PC-3 (cell line): ENCODE measurements at regions not wholly inside any gene's neighbourhood (a gene's known extent, or its start where the extent isn't known, plus 50 kb on each side); places are given as distances from the start of the nearest gene placed in this dataset.

ENCODE experiments used
- ATAC-seq: fragments of 200-7000 bp; cut with Tn5 transposase; 2 replicates; pipeline ENCODE4 v1.9.1; 2020; ENCODE audit warnings: mild to moderate bottlenecking, moderate library complexity
- BruUV-seq: library from RNA; stranded (reverse); fragments of 400-500 nt; replicated peaks from 2 replicates; lab custom pipeline; 2021; lab: Mats Ljungman, UMichigan
- CTCF ChIA-PET: fragments of 300-600 bp; sonication (Branson Sonifier 250); formaldehyde crosslinking; loops from one replicate; lab custom pipeline; 2022; ENCODE audit warnings: antibody characterized with exemption; lab: Charles Lee
- POLR2A ChIA-PET: fragments of 300-600 bp; sonication (Branson Sonifier 250); formaldehyde crosslinking; loops from one replicate; lab custom pipeline; 2022; ENCODE audit warnings: antibody characterized with exemption; ENCODE audit not compliant: unreplicated experiment; lab: Charles Lee
- DNase-seq: peaks from one replicate; pipeline ENCODE4 v3.0.0-alpha.2; 2015
- H2AFZ ChIP-seq: fragments of 300-600 bp; sonication (generic); 2 replicates; pipeline ENCODE4 v1.6.0; 2016; ENCODE audit warnings: antibody characterized with exemption, low read length
- H3F3A ChIP-seq: fragments of 300-600 bp; sonication (generic); one replicate; pipeline ENCODE4 v1.6.0; 2017; ENCODE audit warnings: antibody characterized with exemption, low read length, control low read depth, mild to moderate bottlenecking; ENCODE audit not compliant: unreplicated experiment
- H3K27ac ChIP-seq: fragments of 300-600 bp; sonication (generic); 2 replicates; pipeline ENCODE4 v1.5.1; 2016; ENCODE audit warnings: mild to moderate bottlenecking, low read length
- H3K27me3 ChIP-seq: fragments of 300-600 bp; sonication (generic); 2 replicates; pipeline ENCODE4 v1.6.1; 2016; ENCODE audit warnings: low read length, mixed read lengths
- H3K36me3 ChIP-seq: fragments of 300-600 bp; sonication (generic); 2 replicates; pipeline ENCODE4 v1.6.1; 2016; ENCODE audit warnings: low read depth, mixed run types, low read length, mixed read lengths
- H3K4me1 ChIP-seq: fragments of 300-600 bp; sonication (generic); 2 replicates; pipeline ENCODE4 v1.5.1; 2016; ENCODE audit warnings: low read length; ENCODE audit not compliant: insufficient read depth
- H3K4me2 ChIP-seq: fragments of 300-600 bp; sonication (generic); 2 replicates; pipeline ENCODE4 v1.6.0; 2016; ENCODE audit warnings: low read length
- H3K4me3 ChIP-seq: fragments of 300-600 bp; sonication (generic); 2 replicates; pipeline ENCODE4 v1.5.1; 2016; ENCODE audit warnings: mild to moderate bottlenecking, low read length, mixed read lengths
- H3K79me2 ChIP-seq: fragments of 300-600 bp; sonication (generic); 2 replicates; pipeline ENCODE4 v1.6.1; 2017; ENCODE audit warnings: low read length, mixed read lengths
- H3K9ac ChIP-seq: fragments of 300-600 bp; sonication (generic); 2 replicates; pipeline ENCODE4 v1.6.0; 2016; ENCODE audit warnings: mild to moderate bottlenecking, low read length
- H3K9me2 ChIP-seq: fragments of 300-600 bp; sonication (generic); replicated peaks from 2 replicates; pipeline ENCODE4 v1.6.1; 2016; ENCODE audit warnings: mixed run types, low read length, mixed read lengths
- H3K9me3 ChIP-seq: fragments of 300-600 bp; sonication (generic); 2 replicates; pipeline ENCODE4 v1.6.1; 2016; ENCODE audit warnings: low read length, mixed read lengths
- H4K20me1 ChIP-seq: fragments of 300-600 bp; sonication (generic); 2 replicates; pipeline ENCODE4 v1.6.1; 2016; ENCODE audit warnings: low read length, mixed read lengths
- CTCF ChIP-seq: fragments of 300-600 bp; sonication (generic); conservative IDR thresholded peaks from 2 replicates; pipeline ENCODE4 v1.5.1; 2017; ENCODE audit warnings: antibody characterized with exemption, low read depth, mild to moderate bottlenecking, low read length
- EZH2 ChIP-seq: fragments of 300-600 bp; sonication (generic); IDR thresholded peaks from one replicate; pipeline ENCODE4 v1.6.1; 2017; ENCODE audit warnings: antibody characterized with exemption, mild to moderate bottlenecking, low read length; ENCODE audit not compliant: unreplicated experiment
- EZH2phosphoT487 ChIP-seq: fragments of 300-600 bp; sonication (generic); IDR thresholded peaks from 2 replicates; pipeline ENCODE4 v1.6.1; 2018; ENCODE audit warnings: mild to moderate bottlenecking, antibody characterized with exemption, low read length, borderline replicate concordance
- intact Hi-C: fragments of 100-400 bp; cut with micrococcal nuclease; formaldehyde crosslinking; loops from 2 replicates; pipeline ENCODE4 v1.9.0; 2023

DNA sequence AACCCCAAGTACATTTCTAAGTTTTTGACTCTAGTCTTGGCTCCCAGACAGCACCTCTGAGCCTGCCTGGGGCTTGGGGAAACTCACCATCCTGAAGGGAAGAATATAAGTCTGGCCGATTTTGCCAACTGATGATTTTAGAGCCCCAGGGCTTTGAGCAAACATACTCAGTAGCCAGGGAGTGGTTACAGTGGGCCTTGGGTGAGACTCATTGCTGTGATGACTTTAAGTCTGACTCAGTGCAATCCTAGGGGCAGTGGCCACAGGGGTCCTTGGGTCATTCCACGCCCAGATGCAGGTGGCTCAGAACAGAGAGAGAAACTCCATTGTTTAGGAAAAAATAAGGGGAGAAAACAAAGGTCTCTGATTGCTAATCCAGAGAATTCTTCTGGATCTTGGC lies 312.0 kb upstream of the EDIL3 start:
- Histone ChIP-seq H3K9me2 (no peaks in the 10 kb centered on the region), H3K27ac (peak overlapping the region; percentile 91), H3K4me3 (no peak overlapping the region), H3K79me2 (no peaks in the 10 kb centered on the region), H3K27me3 (no peaks in the 10 kb centered on the region), H4K20me1 (no peaks in the 10 kb centered on the region), H3K4me1 (peaks cover 30% of the 10 kb centered on the region), H3K4me2 (peak overlapping the region; percentile 54), H3F3A (no peaks in the 10 kb centered on the region), H3K36me3 (no peaks in the 10 kb centered on the region), H3K9ac (peak overlapping the region; percentile 43; the same call in 1 of the 2 replicates), H3K9me3 (no peaks in the 10 kb centered on the region), H2AFZ (no peak overlapping the region)
- ATAC-seq = peak; percentile 95
- POLR2A ChIA-PET = no interaction called here
- DNase-seq = peak; percentile 94
- TF ChIP-seq EZH2 (no peak), EZH2phosphoT487 (no peak)
- CTCF ChIA-PET = no interaction called here
- intact Hi-C loops = no loop called here
- no TSS peak for BruUV-seq

DNA sequence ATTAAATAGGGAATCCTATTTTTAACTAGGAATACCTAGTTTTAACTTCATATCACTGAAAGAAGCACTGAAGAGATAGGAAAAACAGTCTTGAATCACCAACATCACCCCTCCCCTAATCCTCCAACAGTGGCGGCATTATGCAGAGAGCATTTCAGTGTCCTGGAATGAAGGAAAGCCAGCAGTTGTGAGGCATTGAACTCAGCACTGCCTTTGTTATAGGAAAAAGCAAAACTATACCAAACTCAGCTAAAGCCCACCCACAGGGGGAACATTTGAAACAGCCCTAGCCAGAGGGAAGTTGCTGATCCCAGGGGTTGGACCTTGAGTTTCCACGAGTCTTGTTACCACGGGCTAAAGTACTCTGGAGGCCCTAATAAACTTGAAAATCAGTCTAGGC lies 310.6 kb upstream of the EDIL3 start:
- H3K79me2 ChIP-seq = no peaks in the 10 kb centered on the region
- POLR2A ChIA-PET = no interaction called here
- H3K9ac ChIP-seq = no peak overlapping the region
- CTCF ChIA-PET = no interaction called here
- no peak overlapping the region for H3K27ac ChIP-seq
- no peak overlapping the region for H3K4me3 ChIP-seq
- no peak for DNase-seq
- H3F3A ChIP-seq = no peaks in the 10 kb centered on the region
- no peaks in the 10 kb centered on the region for H3K27me3 ChIP-seq
- intact Hi-C loops = no loop called here
- no peak for TF ChIP-seq EZH2
- TF ChIP-seq EZH2phosphoT487 = no peak
- TF ChIP-seq CTCF = no peak
- no peaks in the 10 kb centered on the region for H3K9me3 ChIP-seq
- H4K20me1 ChIP-seq = no peaks in the 10 kb centered on the region
- no peak for ATAC-seq
- H2AFZ ChIP-seq = no peak overlapping the region
- no peaks in the 10 kb centered on the region for H3K9me2 ChIP-seq
- no peak overlapping the region for H3K4me2 ChIP-seq
- H3K4me1 ChIP-seq = peaks cover 30% of the 10 kb centered on the region
- BruUV-seq = no TSS peak
- no peaks in the 10 kb centered on the region for H3K36me3 ChIP-seq

DNA sequence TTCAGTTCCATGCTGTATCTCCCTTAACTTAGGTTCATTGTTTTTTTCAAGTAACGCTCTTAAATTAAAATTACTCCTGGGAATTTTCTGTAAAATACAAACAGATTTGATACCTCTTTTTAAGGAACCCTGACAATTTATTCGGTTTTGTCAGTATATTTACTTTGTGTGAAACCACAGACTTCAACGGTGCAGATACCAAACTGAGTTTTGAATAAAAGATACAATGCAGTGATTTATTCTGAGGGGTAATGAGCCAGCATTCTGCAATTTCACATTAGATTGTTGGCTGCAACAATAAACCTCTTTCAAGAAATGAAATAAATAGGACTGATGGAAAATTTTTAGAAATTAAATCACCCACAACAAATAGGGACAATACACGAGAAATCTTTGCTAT lies 308.6 kb upstream of the EDIL3 start:
- Histone ChIP-seq H2AFZ (no peak overlapping the region), H3K9ac (no peak overlapping the region), H3K9me3 (no peaks in the 10 kb centered on the region), H3K4me2 (peak overlapping the region; percentile 28; the same call in 1 of the 2 replicates), H3F3A (peaks cover under 1% of the 10 kb centered on the region), H3K9me2 (no peaks in the 10 kb centered on the region), H3K4me1 (peaks cover 32% of the 10 kb centered on the region), H3K27ac (peak overlapping the region; percentile 30), H3K36me3 (no peaks in the 10 kb centered on the region), H4K20me1 (no peaks in the 10 kb centered on the region), H3K79me2 (no peaks in the 10 kb centered on the region), H3K4me3 (no peak overlapping the region), H3K27me3 (no peaks in the 10 kb centered on the region)
- ATAC-seq (no peak), DNase-seq (peak; percentile 41)
- intact Hi-C loops = no loop called here
- CTCF ChIA-PET = no interaction called here
- no peak for TF ChIP-seq CTCF
- no peak for TF ChIP-seq EZH2phosphoT487
- TF ChIP-seq EZH2 = no peak
- POLR2A ChIA-PET = no interaction called here
- BruUV-seq = no TSS peak
